Activated T-helper 1 cell treated with Interleukin-2 at 50 U/mL for 16 hours (primary cell): ENCODE measurements at regions not wholly inside any gene's neighbourhood (a gene's known extent, or its start where the extent isn't known, plus 50 kb on each side); places are given as distances from the start of the nearest gene placed in this dataset.
A peak's percentile ranks its signal among the peaks of the same experiment; 100 is the strongest.

Experiments used
- DNase-seq: peaks from one replicate; pipeline ENCODE4 v3.0.0-alpha.2; 2020; ENCODE audit warnings: low read depth

- no peak for DNase-seq
These were observed 57.9 kb upstream of the SLC5A9 start for GRCh38 chr1:48164571-48164970.

- no peak for DNase-seq
These were observed 61.9 kb upstream of the SLC5A9 start for GRCh38 chr1:48160486-48161132.

- no peak for DNase-seq
These were observed 83.2 kb upstream of the SLC5A9 start for GRCh38 chr1:48139275-48139674.

GRCh38 chr1:48127735-48128685 is 94.5 kb upstream of the SLC5A9 start:
- no peak for DNase-seq

GRCh38 chr1:48123647-48124046 is 98.9 kb upstream of the SLC5A9 start:
- no peak for DNase-seq

- DNase-seq = no peak
These were observed 100.6 kb upstream of the SLC5A9 start for GRCh38 chr1:48121955-48122354.

- no peak for DNase-seq
These were observed 101.9 kb upstream of the SLC5A9 start for GRCh38 chr1:48120621-48121020.

- no peak for DNase-seq
These were observed 106.7 kb upstream of the SLC5A9 start for GRCh38 chr1:48115835-48116234.

GRCh38 chr1:48114596-48115382 is 107.7 kb upstream of the SLC5A9 start:
- DNase-seq = no peak

- no peak for DNase-seq
These were observed 112.3 kb upstream of the TRABD2B start for GRCh38 chr1:48109390-48110013.

- DNase-seq = no peak
These were observed 110.3 kb upstream of the TRABD2B start for GRCh38 chr1:48107516-48107915.

GRCh38 chr1:48106049-48106448 is 108.9 kb upstream of the TRABD2B start:
- no peak for DNase-seq

- DNase-seq = no peak
These were observed 108.0 kb upstream of the TRABD2B start for GRCh38 chr1:48105165-48105564.

- no peak for DNase-seq
These were observed 106.3 kb upstream of the TRABD2B start for GRCh38 chr1:48103495-48103894.

- DNase-seq = no peak
These were observed 105.6 kb upstream of the TRABD2B start for GRCh38 chr1:48102766-48103165.

- DNase-seq = no peak
These were observed 102.0 kb upstream of the TRABD2B start for GRCh38 chr1:48099072-48099773.

- peak; percentile 41 for DNase-seq
These were observed 96.7 kb upstream of the TRABD2B start for GRCh38 chr1:48093696-48094528.

GRCh38 chr1:48093147-48093546 is 96.0 kb upstream of the TRABD2B start:
- no peak for DNase-seq

GRCh38 chr1:48092401-48092800 is 95.2 kb upstream of the TRABD2B start:
- no peak for DNase-seq

GRCh38 chr1:48089356-48089891 is 92.2 kb upstream of the TRABD2B start:
- no peak for DNase-seq
